GM18870 (cell line): ENCODE measurements at regions not wholly inside any gene's neighbourhood (a gene's known extent, or its start where the extent isn't known, plus 50 kb on each side); places are given as distances from the start of the nearest gene placed in this dataset.
A peak's percentile ranks its signal among the peaks of the same experiment; 100 is the strongest.

Experiments
- ATAC-seq: cut with Tn5 transposase; IDR thresholded peaks from one replicate; pipeline ENCODE4 v1.9.1; 2021; ENCODE audit warnings: moderate library complexity; ENCODE audit not compliant: unreplicated experiment

DNA sequence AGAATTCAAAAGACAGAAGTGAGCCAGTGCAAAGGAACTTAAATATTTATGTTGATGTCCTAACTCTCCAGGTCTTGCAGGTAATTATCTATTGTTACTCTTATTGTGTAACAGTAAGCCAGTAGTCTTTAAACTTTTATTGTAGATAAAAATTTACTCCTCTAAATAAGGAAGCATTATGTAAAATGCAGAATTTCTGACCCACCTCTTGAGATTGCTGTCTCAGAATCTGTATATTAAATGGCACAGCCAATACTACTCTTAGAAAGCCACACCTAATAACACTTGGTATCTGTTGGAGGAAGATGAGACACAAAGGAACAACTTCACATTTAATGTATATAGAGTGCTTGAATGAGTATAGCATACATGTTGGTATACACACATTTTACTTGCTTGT lies 613.5 kb upstream of the ZNF804A start:
- no peak for ATAC-seq

- no peak for ATAC-seq
Observed at GRCh38 chr2:183991968-183992367, 606.4 kb upstream of the ZNF804A start.

DNA sequence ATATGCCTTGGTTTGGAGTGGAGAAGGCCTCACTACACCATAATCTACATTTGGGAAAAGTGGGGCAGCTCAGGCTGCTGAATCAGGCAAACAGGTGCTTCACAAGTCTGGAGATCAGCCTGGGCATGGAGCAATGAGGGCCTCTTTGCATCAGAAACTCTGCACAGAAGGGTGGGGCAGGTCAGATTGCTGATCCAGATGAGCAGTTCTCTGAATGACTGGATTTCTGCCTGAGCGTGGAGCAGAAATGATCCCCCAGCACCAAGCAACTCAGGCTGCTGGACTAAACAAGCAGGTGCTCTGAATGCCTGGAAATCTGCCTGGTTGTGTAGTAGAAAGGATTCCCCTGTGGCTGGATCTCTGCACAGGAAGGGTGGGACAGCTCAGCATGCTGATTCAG lies 605.3 kb upstream of the ZNF804A start:
- peak; percentile 75 for ATAC-seq

GRCh38 chr2:183995632-183996031 lies 602.7 kb upstream of the ZNF804A start:
- no peak for ATAC-seq

DNA sequence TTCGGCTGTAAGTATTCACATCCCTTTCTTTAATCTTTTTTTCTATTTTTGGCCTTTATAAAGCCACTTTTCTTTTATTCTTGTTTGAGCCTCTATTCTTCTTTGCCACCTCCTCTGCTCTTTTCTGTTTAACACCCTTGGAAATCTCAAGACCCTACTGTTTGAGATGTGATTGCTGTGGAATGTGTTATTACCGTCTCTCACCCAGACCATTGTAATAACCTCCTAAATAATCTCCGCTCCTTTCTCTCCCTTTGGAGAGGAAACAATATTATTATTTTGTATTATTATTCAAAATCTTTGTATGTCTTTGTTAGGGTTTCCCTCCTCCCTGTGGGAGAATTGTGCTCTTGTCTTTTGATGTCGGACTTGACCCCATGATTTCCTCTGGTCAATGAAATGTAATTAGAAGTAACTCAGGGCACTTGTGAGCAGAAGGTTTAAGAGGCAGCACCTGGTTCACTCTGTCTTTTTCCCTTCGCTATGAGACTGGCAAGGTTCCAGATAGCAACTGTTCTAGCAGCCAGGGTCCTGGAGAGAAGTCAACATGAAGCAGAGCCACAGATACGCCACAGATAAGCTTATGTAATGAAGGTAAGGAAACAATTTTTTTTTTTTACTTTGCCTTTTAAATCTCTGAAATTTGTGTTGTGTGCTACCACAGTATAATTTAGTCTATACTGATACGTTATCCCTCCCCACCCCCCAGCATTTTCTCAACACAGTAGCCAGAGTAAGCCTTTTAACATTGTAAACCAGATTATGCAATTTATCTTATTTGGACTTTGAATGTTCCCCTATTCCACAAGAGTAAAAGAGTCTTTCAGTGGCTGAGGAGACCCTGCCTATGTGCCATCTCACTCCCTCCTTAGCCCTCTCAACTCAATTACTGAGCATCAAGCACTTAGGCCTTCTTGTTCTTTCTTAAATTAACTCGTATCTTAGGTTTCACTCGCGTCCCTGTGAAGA lies 601.2 kb upstream of the ZNF804A start:
- no peak for ATAC-seq

DNA sequence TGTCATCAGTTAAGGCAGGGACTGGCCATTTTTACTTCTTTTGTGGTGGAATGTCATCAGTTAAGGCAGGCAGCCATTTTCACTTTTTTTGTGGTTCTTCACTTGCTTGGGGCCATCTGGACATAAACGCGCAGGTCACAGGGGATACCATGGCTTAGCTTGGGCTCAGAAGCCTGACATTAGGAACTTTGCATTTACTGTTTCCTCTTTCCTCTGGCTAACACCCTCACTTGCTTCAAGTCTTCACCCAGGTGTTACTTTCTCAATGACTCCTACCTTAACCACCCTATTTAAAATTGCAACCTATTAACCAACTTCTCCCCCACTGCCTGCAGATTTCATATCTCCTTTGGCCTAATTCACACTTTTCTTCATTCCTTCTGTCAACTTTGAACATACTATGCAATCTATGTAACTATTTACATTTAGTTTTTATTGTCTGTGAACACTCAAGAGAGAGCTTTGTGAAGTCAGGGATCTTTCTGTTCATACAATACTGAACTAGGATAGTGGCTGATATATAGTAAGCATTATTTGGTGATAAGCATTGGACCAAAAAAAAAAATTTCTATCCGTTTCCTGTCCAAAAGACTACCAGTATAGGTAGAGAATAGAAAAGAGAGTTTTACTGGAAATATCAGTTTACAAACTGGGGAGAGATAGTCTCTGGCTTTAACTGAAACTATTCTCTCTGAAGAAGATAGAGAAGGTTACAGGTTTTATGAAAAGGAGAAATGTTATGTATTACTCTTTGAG lies 600.1 kb upstream of the ZNF804A start:
- ATAC-seq, result peak; percentile 99

DNA sequence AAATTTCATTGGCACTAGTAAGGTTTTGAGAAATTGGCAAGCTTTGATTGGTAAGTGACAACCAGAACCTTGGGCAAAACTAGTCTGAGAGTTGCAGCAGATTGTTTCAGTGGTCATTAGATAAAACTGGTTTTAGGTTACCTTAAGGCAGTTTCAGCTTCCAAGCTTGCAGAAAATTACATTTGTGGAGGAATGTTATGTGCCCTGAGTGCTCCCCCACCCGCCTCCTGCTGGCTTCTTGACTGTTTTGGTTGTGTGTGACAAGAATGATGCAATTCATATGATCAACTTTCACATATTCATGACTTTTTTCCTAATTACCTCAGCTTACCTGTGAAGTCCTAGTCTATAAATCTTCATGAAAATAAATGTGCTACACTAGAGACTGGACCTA lies 599.5 kb upstream of the ZNF804A start:
- peak; percentile 21 for ATAC-seq

- ATAC-seq, result peak; percentile 99
Observed at GRCh38 chr2:184004289-184004947, 593.9 kb upstream of the ZNF804A start.

DNA sequence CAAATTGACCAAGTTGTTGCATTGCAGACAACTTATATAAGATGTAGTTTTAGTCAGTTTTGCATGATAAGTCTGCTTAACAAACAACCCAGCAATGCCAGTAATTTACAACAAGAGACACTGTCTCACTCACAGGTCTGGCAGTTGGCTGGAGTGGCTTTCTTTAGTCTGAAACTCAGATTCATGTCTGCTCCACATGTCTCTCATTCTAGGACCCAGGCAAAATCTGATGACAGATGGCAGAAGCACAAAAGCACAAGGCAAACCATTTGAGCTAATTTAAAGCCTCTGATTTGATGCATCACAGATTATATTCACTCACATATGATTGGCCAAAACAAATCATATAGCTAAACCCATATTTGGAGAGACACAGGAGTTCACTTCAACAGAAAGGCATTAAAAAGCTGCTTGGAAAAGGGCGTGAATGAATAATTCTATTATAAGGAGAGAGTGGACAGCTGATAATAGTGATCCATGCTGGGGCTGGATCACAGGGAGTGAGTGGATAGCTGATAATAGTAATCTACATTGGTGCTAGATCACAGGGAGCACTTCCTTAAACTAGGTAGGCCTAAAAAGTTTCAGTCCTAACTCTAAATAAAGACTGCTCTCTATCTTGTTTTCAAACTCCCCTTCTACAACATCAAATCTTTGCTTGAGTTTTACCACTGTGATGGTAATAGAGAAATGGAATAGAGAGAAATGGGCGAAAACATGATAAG lies 593.2 kb upstream of the ZNF804A start:
- ATAC-seq, result peak; percentile 38

DNA sequence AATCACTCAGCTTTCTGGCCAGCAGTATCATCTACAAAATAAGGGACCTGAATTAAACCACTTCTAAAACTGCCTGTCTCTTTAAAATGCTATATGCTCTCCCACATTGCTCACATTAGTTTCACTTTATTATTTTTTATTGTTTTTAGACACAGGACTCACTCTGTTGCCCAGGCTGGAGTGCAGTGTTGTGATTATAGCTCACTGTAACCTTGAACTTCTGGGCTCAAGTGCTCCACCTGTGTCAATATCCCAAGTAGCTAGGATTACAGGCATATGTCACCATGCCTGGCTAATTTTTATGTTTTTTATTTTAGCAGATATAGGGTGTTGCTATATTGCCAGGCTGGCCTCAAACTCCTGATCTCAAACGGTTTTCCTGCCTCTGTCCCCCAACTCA lies 591.3 kb upstream of the ZNF804A start:
- no peak for ATAC-seq

DNA sequence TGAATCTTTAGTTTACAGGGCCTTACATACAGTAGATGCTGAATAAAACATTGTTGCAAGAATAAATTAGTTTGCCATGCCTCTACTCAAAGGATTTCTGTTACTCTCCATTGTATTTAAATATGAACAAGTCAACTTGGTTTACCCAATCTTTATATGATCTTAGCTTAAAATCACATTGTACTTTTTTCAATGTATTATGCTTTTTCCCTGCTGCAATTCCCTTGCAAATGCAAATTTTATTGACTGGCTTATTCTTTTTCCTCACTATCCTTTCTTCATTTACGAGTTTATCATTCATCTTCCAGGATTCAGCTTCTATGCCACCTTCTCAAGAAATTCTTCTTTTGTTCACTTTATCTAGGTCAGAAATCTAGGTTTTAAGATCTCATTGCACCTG lies 571.4 kb upstream of the ZNF804A start:
- no peak for ATAC-seq

GRCh38 chr2:184030245-184030644 lies 568.1 kb upstream of the ZNF804A start:
- no peak for ATAC-seq

DNA sequence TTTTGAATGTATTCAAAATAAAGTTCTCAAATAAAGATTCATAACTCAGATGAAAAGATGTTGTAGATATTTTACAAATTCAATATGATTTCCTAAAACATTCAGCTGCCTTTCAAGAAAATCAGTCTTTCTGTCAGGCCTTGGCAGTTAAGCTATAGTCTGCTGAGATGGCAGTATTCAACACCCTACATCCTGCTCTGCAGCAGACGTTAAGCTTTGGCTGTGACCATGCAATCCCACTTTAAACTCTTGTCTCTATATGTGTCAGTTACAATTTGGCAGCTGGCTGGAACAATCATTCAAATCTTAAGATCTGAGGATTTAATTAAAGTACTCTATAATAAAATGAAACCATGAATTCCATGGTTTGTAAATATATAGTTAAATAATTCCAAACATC lies 567.3 kb upstream of the ZNF804A start:
- ATAC-seq, result no peak

DNA sequence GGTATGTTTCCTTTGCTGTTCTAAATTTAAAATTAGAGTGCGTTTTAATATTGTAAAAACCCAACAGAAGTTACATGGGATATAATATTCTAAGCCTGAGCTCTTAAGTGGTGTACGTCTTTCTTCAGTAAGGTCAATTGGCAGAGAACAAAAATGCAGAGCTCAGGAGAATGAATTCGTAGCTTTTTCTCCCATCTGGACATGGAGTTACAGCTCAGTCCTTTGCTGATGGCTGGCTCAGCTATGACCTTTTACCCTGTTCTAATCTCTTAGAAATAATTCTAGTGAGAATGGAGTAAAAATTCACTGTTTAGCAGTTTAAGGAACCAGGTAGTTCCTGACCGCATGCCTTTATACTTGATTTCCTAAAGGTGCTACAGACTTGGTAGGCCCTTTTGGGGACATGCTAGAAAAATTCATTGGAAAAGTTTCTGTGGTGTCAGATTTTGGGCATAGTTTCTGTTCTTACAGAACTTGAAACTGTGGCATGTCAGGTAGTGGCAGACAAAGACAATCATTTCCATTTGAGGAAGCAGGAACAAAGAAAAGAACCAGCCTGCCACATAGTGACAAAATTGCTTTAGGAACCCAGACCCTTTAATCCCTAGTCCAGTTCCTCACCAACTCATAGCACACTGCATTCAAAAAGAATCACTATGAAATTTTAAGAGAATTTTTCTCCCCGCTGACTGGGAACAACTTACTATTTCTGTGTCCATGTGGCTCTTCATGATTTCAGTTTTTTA lies 566.8 kb upstream of the ZNF804A start:
- no peak for ATAC-seq

DNA sequence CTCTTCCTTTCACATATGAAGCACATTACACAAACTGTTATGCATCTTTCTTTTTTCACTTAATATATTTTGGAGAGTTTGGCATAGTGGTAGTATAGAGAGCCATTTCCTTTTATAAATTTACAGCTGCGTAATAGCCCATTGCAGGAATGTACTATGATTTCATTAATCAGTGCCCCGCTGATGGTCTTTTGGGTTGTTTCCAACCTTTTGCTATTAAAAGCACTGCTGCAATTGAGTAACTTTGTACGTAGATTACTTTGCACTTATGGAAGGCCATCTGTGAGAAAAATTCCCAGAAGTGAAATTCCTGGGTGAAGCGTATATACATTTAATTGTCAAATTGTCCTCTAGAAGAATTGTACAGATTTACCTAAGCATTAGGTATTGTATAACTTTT lies 565.3 kb upstream of the ZNF804A start:
- ATAC-seq, result no peak

DNA sequence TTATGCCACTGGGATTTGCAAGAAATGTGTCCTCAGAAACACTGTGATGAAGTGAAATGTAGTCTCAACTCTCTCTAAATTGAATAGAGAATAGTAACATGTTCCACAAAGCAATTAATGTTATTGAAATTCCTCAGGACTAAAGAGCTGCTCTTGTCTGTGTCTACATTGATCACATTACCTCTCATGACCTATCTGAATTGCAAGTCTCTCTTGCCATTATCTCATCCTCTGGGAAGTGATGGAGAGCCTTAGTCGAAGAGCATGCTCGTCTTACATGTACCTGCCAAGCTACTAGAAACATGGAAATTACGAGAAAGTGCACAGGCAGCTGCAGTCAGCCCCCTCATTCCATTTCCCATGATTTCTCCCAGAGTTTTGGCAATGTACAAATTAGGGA lies 561.1 kb upstream of the ZNF804A start:
- ATAC-seq, result no peak

GRCh38 chr2:184039493-184039892 lies 558.8 kb upstream of the ZNF804A start:
- ATAC-seq, result no peak

GRCh38 chr2:184040230-184040629 lies 558.1 kb upstream of the ZNF804A start:
- no peak for ATAC-seq

- ATAC-seq, result no peak
Observed at GRCh38 chr2:184041077-184041476, 557.3 kb upstream of the ZNF804A start.

DNA sequence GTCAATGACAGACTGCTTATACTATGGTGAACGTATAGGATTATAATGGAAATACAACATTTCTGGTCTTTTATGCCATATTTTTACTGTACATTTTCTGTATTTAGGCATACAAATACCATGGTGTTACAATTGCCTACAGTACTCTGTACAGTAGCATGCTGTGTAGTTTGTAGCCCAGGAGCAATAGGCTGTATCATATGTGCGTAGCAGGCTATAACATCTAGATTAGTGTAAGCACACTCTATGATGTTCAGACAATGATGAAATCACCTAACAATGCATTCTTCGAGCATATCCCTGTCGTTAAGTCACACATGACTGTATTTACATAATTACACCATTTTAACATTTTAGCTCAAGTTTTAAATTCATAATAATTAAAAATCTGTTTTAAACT lies 556.6 kb upstream of the ZNF804A start:
- no peak for ATAC-seq
